OCI-LY3 (cell line): ENCODE measurements at regions not wholly inside any gene's neighbourhood (a gene's known extent, or its start where the extent isn't known, plus 50 kb on each side); places are given as distances from the start of the nearest gene placed in this dataset.

ENCODE experiments used
- H2AFZ ChIP-seq: fragments of 200-600, 300-600 bp; shearing (Covaris generic); 2 replicates; pipeline ENCODE4 v1.6.0; 2014; ENCODE audit warnings: antibody characterized with exemption, low read depth, low read length
- H3K27ac ChIP-seq: fragments of 200-600, 300-600 bp; sonication (generic); 2 replicates; pipeline ENCODE4 v1.5.1; 2014; ENCODE audit warnings: mild to moderate bottlenecking, low read length, moderate library complexity, mixed read lengths
- H3K27me3 ChIP-seq: fragments of 200-600, 300-600 bp; sonication (generic); 2 replicates; pipeline ENCODE4 v1.6.1; 2014; ENCODE audit warnings: low read depth, low read length, mixed read lengths
- H3K36me3 ChIP-seq: fragments of 200-600, 300-600 bp; sonication (generic); replicated peaks from 2 replicates; pipeline ENCODE3; 2014; ENCODE audit warnings: low read depth, low read length, mixed read lengths
- H3K4me1 ChIP-seq: fragments of 300-600, 200-600 bp; sonication (generic); 2 replicates; pipeline ENCODE4 v1.6.1; 2014; ENCODE audit warnings: low read length, mixed read lengths
- H3K4me2 ChIP-seq: fragments of 200-600, 300-600 bp; sonication (generic); 2 replicates; pipeline ENCODE4 v1.6.1; 2014; ENCODE audit warnings: low read length, mixed read lengths
- H3K4me3 ChIP-seq: fragments of 300-600, 200-600 bp; sonication (generic); 2 replicates; pipeline ENCODE4 v1.5.1; 2014; ENCODE audit warnings: antibody characterized with exemption, mild to moderate bottlenecking, low read length, moderate library complexity
- H3K79me2 ChIP-seq: fragments of 300-600, 200-600 bp; shearing (Covaris generic); 2 replicates; pipeline ENCODE4 v1.6.1; 2014; ENCODE audit warnings: mild to moderate bottlenecking, low read length, mixed read lengths
- H3K9ac ChIP-seq: fragments of 300-600, 200-600 bp; shearing (Covaris generic); 2 replicates; pipeline ENCODE4 v1.6.0; 2014; ENCODE audit warnings: mild to moderate bottlenecking, low read length, moderate library complexity
- H3K9me3 ChIP-seq: fragments of 200-600, 300-600 bp; shearing (Covaris generic); 2 replicates; pipeline ENCODE4 v1.6.1; 2014; ENCODE audit warnings: low read length, mixed read lengths; ENCODE audit not compliant: insufficient read depth
- H4K20me1 ChIP-seq: fragments of 200-600, 300-600 bp; sonication (generic); 2 replicates; pipeline ENCODE4 v1.6.1; 2016; ENCODE audit warnings: low read length, mixed read lengths; ENCODE audit not compliant: insufficient read depth
- CTCF ChIP-seq: fragments of 200-600, 300-600 bp; sonication (generic); IDR thresholded peaks from 2 replicates; pipeline ENCODE4 v1.5.1; 2014; ENCODE audit warnings: antibody characterized with exemption, low read length, low read depth
- EZH2phosphoT487 ChIP-seq: fragments of 200-600 bp; shearing (Covaris generic); IDR thresholded peaks from 2 replicates; pipeline ENCODE4 v1.6.1; 2018; ENCODE audit warnings: antibody characterized with exemption, mixed run types, low read depth

GRCh38 chr2:52181080-52181479 is 1149.1 kb upstream of the NRXN1 start:
- no peaks in the 10 kb centered on the region for H3K27me3 ChIP-seq
- no peaks in the 10 kb centered on the region for H3K36me3 ChIP-seq
- no peaks in the 10 kb centered on the region for H3K9me3 ChIP-seq
- no peak overlapping the region for H3K9ac ChIP-seq
- H4K20me1 ChIP-seq, result no peaks in the 10 kb centered on the region
- no peak for TF ChIP-seq EZH2phosphoT487
- TF ChIP-seq CTCF, result no peak
- no peak overlapping the region for H3K27ac ChIP-seq
- no peak overlapping the region for H3K4me3 ChIP-seq
- H3K4me2 ChIP-seq, result no peak overlapping the region
- no peak overlapping the region for H2AFZ ChIP-seq
- H3K79me2 ChIP-seq, result no peaks in the 10 kb centered on the region
- H3K4me1 ChIP-seq, result peaks cover 5% of the 10 kb centered on the region

DNA sequence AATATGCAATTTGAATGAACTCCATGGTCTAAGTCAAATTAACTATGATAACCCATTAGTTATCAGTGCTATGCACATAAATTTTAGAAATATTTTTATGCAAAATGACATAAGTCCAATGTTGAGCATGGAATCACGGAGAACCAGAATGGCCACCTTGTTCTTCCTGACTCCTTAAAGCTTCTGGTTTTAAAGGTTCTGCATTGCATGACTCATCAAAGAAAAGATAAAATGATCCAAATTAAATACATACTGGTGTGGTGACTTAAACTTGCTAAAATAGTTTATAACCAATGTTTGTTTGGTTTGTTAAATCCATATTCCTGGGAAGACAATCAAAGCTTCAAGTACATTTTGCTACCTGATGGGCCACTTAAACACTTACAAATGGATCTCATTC is 1146.9 kb upstream of the NRXN1 start:
- H3K4me2 ChIP-seq, result no peak overlapping the region
- H3K9me3 ChIP-seq, result no peaks in the 10 kb centered on the region
- H3K9ac ChIP-seq, result no peak overlapping the region
- H3K4me3 ChIP-seq, result no peak overlapping the region
- TF ChIP-seq CTCF (no peak), EZH2phosphoT487 (no peak)
- no peaks in the 10 kb centered on the region for H3K79me2 ChIP-seq
- no peaks in the 10 kb centered on the region for H4K20me1 ChIP-seq
- no peaks in the 10 kb centered on the region for H3K27me3 ChIP-seq
- no peaks in the 10 kb centered on the region for H3K36me3 ChIP-seq
- H3K4me1 ChIP-seq, result peaks cover 5% of the 10 kb centered on the region
- no peak overlapping the region for H2AFZ ChIP-seq
- H3K27ac ChIP-seq, result no peak overlapping the region

DNA sequence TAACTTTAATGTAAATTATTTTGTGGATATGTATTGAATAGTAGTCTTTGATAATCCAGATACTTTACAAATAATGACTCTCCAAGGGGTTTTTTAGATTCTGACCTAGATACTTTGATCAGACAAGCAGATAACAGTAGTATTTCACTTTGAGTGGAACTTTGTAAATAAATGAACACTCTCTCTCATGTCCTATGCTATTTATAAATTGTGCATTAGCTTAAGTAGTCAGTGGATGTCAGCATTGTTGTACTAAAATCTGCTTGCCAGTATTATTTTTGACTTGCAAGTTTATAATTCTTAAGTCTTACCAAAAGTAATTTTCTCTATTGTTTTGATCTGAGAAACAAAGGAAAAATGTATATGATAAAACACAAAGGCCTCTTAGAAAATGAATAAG is 1113.1 kb upstream of the NRXN1 start:
- H3K4me1 ChIP-seq, result no peaks in the 10 kb centered on the region
- no peaks in the 10 kb centered on the region for H3K9me3 ChIP-seq
- H3K4me2 ChIP-seq, result no peak overlapping the region
- no peaks in the 10 kb centered on the region for H3K27me3 ChIP-seq
- no peak overlapping the region for H3K9ac ChIP-seq
- no peaks in the 10 kb centered on the region for H4K20me1 ChIP-seq
- no peak overlapping the region for H2AFZ ChIP-seq
- H3K36me3 ChIP-seq, result no peaks in the 10 kb centered on the region
- no peaks in the 10 kb centered on the region for H3K79me2 ChIP-seq
- H3K4me3 ChIP-seq, result no peak overlapping the region
- TF ChIP-seq CTCF (no peak), EZH2phosphoT487 (no peak)
- no peak overlapping the region for H3K27ac ChIP-seq

DNA sequence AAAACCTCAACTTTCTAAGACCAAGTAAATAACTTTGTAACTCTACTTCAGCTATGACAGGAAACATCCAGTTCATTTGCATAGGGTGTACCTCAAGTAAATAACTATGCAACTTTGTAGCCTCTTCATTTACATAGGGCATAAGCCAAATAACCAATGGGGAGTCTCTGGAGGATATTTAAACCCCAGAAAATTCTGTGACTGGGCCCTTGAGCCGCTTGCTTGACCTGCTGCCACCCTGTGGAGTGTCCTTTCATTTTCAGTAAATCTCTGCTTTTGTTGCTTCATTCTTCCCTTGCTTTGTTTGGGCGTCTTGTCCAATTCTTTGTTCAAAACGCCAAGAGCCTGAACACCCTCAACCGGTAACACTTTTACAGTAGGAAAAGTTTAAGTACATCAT is 1112.7 kb upstream of the NRXN1 start:
- TF ChIP-seq EZH2phosphoT487 (no peak), CTCF (no peak)
- Histone ChIP-seq H3K4me1 (no peaks in the 10 kb centered on the region), H3K27me3 (no peaks in the 10 kb centered on the region), H2AFZ (no peak overlapping the region), H3K4me3 (no peak overlapping the region), H3K9me3 (no peaks in the 10 kb centered on the region), H3K9ac (no peak overlapping the region), H3K79me2 (no peaks in the 10 kb centered on the region), H3K27ac (no peak overlapping the region), H4K20me1 (no peaks in the 10 kb centered on the region), H3K4me2 (no peak overlapping the region), H3K36me3 (no peaks in the 10 kb centered on the region)
